HG02938 (cell line): ENCODE measurements at regions not wholly inside any gene's neighbourhood (a gene's known extent, or its start where the extent isn't known, plus 50 kb on each side); places are given as distances from the start of the nearest gene placed in this dataset.

Source experiments
- ATAC-seq: cut with Tn5 transposase; IDR thresholded peaks from one replicate; pipeline ENCODE4 v1.9.1; 2021; ENCODE audit warnings: mild to moderate bottlenecking, moderate library complexity; ENCODE audit not compliant: unreplicated experiment

GRCh38 chr14:66056926-66057552 lies 429.1 kb upstream of the CCDC196 start:
- no peak for ATAC-seq

- ATAC-seq: no peak
Measured at GRCh38 chr14:66065188-66065587, 421.0 kb upstream of the CCDC196 start.

DNA sequence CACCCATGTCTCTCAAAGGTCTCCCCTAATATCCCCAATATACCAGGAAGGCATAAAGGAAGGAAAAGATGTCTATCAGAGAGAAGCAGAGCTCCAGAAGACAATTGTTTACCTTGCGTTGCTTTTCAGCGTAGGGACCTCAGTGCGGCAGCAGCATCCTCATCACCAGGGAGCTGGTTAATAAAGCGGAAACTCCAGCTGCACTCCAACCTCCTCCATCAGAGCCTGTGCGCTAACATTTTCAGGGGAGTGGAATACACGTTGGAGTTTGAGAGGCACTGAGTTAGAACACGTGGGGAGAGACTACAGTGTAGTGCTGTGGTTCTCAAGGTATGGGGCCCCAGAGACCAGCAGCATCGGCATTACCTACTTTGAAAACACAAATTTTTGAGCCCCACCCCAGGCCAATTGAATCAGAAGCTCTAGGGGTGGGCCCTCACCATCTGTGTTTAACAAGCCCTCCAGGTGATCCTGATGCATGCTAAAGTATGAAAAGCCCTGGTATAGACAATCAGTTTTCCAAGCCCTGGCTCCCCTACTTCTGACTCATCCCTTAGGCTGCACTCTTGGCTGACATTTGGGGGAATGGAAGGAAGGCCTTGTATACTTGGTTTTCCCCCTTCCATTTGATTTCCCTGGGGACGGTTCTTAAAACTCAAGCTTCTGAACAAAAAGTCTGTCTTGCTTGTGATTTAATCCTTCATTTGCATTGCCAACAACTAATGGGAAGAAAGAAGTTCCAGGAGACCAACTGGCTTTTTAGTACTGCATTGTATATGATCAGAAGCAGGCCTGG lies 419.0 kb upstream of the CCDC196 start:
- ATAC-seq: no peak

DNA sequence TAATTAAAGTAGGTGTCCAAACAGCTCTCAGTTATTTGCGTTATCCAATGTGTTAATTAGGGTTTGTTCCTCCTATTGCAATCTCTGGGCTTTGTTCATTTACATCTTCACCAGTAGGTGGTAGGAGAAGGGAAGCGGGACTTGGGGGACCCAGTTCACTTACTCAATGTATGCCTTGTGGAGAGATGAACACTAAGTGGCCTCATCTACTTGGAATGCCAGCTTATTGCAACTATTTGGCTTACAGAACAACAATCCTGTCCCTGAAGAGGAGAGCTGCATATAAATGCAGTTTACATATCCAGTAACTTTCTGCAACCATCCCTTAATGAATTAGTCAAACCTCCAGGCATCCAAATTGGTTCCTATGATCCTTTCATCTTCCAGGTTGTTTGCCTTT lies 417.1 kb upstream of the CCDC196 start:
- ATAC-seq: no peak

DNA sequence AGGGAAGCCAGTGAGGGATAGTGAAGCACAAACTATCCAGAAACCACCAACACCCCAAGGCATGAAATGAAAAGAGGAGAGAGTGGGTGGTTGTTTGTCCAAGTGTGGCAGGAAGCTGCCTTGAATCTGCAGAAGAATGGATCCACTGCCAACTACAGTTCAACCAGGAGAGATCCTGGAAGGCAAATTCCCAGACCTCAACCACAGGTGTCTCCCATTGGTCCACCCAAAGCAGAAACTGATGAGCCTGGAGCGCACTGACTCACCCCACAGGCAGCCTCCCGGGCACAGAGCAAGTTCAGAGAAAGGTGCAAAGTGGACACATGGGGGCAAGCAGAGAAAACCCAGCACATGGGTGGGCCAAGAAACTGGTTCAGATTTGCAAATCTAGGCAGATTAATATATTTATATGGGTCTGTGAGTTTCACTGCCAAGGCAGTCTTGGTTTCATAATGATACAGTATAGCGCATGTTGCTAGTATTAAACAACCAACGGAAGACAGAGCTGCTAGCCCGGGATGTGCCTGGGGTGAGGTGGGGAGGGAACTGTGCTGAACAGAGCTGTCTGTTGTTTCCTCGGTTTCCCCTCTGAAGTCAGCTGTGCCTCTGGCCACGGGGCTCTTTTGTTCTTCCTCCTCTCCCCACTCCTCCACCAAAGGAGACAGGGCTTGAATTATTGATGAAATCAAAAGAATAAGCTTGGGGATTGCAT lies 416.2 kb upstream of the CCDC196 start:
- no peak for ATAC-seq

- no peak for ATAC-seq
Measured at GRCh38 chr14:66070542-66071319, 415.4 kb upstream of the CCDC196 start.

DNA sequence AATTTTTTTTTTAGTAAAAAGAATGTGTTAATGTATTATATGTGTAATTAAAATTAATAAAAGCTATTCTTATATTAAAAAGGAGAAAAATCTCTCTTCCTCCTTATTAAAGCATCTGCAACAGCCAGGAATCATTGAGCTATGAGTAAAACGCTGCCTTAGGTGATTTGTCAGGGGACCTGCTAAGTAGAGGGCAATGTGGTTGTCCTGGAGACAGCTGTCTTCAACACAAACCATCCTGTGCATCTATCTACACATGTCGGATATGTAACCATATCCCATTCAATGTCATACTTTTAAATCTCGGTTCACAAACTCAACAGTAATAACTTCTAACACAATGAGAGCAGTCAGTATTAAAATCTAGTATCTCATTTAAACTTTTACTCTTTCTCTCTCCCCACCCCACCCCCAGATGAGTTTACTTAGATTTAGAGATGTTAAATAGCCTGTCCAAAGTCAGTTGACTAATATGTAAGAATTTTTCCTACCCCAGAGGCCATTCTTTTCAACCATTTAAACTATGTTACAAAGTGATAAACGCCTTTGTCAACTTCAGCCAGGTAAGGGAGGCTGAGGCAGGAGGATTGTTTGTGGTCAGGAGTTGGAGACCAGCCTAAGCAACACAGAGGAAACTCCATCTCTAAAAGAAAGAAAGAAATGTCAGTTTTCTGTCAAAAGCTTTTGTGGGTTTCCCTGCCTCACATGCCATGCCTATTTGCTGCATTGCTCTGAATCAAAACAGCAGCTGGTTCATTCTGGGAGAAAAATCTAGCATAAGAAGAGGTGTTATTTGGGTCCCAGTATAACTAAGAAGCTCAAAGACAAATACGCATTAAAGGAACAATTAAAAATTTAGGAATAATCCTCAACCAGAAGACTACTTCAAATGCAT lies 413.7 kb upstream of the CCDC196 start:
- ATAC-seq: no peak

GRCh38 chr14:66074537-66074936 lies 411.6 kb upstream of the CCDC196 start:
- no peak for ATAC-seq

GRCh38 chr14:66076176-66076575 lies 410.0 kb upstream of the CCDC196 start:
- no peak for ATAC-seq

DNA sequence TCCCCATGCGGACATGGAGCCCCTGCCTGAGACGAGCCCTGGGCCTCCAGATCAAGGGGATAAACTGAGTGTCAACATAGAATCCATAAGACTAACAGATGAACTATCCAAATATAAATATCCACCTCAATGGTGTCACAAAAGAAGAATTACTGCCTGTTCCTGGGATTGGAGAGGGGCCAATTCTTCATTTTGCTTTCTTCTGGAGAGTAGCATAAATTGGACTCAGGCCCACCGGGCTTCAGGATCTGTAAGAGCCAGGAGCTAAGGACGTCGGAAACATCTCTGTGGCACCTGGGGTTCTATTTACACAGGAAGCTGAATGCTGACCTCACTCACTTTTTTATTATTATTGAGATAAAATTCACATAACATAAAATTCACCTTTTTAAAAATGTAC lies 408.2 kb upstream of the CCDC196 start:
- ATAC-seq: no peak

- ATAC-seq: no peak
Measured at GRCh38 chr14:66081594-66082376, 404.4 kb upstream of the CCDC196 start.

GRCh38 chr14:66085224-66085623 lies 400.9 kb upstream of the CCDC196 start:
- no peak for ATAC-seq

- ATAC-seq: no peak
Measured at GRCh38 chr14:66085665-66086064, 400.5 kb upstream of the CCDC196 start.

- no peak for ATAC-seq
Measured at GRCh38 chr14:66087231-66087630, 398.9 kb upstream of the CCDC196 start.

DNA sequence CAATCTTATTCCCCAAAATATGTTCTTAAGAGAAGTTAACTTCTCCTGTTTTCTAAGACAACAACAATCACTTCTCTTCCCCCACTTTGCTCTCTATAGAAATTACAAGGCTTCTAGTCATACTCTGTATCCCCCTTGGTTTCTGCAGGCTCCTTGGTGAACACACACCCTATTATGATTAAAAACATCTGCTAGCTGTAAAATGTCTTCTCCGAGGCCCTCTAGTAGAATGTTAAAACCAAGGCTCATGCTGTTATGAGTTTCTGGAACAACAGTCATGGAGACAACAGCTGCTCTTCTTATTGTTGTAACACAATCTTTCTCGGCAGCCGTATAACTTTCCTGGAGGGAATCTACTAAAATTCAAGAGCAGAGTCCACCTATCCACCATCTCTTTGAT lies 397.5 kb upstream of the CCDC196 start:
- no peak for ATAC-seq

GRCh38 chr14:66092206-66092605 lies 394.0 kb upstream of the CCDC196 start:
- ATAC-seq: no peak

- ATAC-seq: no peak
Measured at GRCh38 chr14:66092748-66093147, 393.4 kb upstream of the CCDC196 start.

DNA sequence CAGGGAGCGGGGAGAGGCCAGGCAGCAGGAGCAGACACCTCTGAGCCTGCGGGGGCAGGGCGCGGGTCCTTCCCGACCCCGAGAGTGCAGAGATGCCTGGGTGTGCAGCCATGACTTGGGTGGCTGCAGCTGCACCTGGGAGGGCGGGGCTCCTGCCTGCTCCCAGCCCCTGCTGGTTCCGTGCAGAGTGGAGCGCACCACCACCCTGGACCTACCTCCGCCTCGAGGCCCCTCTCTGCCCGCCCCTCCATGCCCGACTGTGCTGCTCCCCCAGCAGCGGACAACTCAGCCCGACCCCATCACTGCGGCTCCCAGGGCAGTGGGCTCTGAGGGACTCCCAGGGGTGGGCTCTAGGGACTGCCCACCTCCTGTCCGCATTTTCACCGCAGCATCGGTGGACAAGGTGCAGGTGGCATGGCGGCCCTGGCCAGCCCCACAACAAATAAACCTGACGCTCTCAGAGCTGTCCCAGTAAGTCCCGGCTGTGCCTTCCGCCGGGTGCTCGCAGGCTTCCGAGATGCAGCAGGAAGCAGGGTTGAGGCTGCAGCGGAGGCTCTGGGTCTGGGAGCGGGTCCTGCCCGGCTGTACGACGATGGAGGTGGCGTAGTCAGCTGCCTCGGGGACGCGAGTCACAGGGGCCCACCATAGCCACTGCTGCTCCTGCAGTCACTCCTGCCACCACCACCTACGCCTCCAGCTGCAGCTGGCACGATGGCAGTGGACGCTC lies 392.0 kb upstream of the CCDC196 start:
- no peak for ATAC-seq

DNA sequence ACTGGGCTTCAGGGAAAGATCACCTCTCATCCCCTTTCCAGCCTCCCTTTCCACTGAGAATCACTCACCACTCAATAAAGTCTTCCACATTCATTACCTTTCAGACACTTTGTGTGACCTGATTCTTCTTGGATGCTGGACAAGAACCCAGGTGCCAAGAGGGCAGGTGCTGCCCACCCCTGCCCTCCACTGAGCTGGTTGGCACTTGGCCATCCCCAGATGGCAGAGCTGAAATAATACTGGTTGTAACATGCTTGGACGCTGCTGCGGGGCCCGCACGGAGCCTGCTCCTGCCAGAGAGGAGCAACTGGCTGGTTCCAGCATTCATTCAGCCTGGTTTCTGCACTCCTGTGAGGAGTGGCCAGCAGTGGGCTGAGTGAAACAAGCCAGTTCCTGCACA lies 386.7 kb upstream of the CCDC196 start:
- no peak for ATAC-seq
